Ovary (tissue), 7 donors: ENCODE measurements at regions not wholly inside any gene's neighbourhood (a gene's known extent, or its start where the extent isn't known, plus 50 kb on each side); places are given as distances from the start of the nearest gene placed in this dataset.

Source experiments
- DNase-seq, 5 donors: peaks; one replicate each; pipeline ENCODE4 v3.0.0-alpha.2; 2019 to 2020
- H3K27ac ChIP-seq, 2 donors: fragments of 200-600 bp; one replicate each; pipeline versions ENCODE4 v1.5.1 to v1.8.0; 2019 to 2022
- H3K27me3 ChIP-seq: fragments of 200-600 bp; one replicate; pipeline ENCODE4 v1.8.0; 2022
- H3K36me3 ChIP-seq: fragments of 200-600 bp; sonication (generic); one replicate; pipeline ENCODE4 v1.5.1; 2019
- H3K4me1 ChIP-seq: one replicate; pipeline ENCODE4 v1.8.1; 2013; ENCODE audit warnings: mild to moderate bottlenecking, moderate library complexity; ENCODE audit not compliant: insufficient read depth
- H3K4me3 ChIP-seq: fragments of 200-600 bp; sonication (generic); one replicate; pipeline ENCODE4 v1.5.1; 2017
- H3K9me3 ChIP-seq, 2 donors: fragments of 200-600 bp in 1 of 2; sonication (generic) in 1 of 2; one replicate each; pipeline versions ENCODE4 v1.5.1 to v1.8.1; 2013 to 2019; ENCODE audit warnings: mild to moderate bottlenecking in 1 of 2, moderate library complexity in 1 of 2
- CTCF ChIP-seq, 3 donors: fragments of 450-650 bp in 2 of 3; fragments of 200-600 bp in 1 of 3; IDR thresholded peaks; one replicate each; pipeline versions ENCODE4 v1.5.1 to v1.8.0; 2016 to 2022; ENCODE audit warnings: antibody characterized with exemption in 3 of 3, mild to moderate bottlenecking in 1 of 3
- EP300 ChIP-seq: sonication (generic); formaldehyde crosslinking; IDR thresholded peaks from one replicate; pipeline ENCODE4 v1.6.1; 2017; ENCODE audit warnings: antibody characterized with exemption
- POLR2A ChIP-seq: fragments of 450-650 bp; IDR thresholded peaks from one replicate; pipeline ENCODE4 v1.6.1; 2017; ENCODE audit warnings: antibody characterized with exemption, mild to moderate bottlenecking, moderate library complexity
- WGBS, 3 donors: extraction: QIAGEN DNeasy Blood & Tissue Kit in 1 of 3; methylation state at CpG; one replicate each; pipeline versions ENCODE4 v1.1.5 to v1.1.7; 2013 to 2017; 5-methylcytosine and 5-hydroxymethylcytosine counted together
- intact Hi-C, 4 donors: fragments of 100-400 bp; cut with DNase I; formaldehyde crosslinking; loops; one replicate each; pipeline versions ENCODE4 v1.11.0 to v1.15.1; 2022 to 2023
- donor health status: DM: no; HTN: no; CAD: no; lungs with moderate emphysema.
- donor health status: DM: no; HTN: no; CAD: no.
- donor health status: Bipolar disorder and iron deficiency.
- donor health status: DM: no; HTN: no; CAD: no.
- donor health status: DM: yes; HTN: yes; CAD: no.

- Histone ChIP-seq H3K27me3 (no peaks in the 10 kb centered on the region), H3K36me3 (no peaks in the 10 kb centered on the region), H3K4me3 (no peak overlapping the region), H3K9me3 (no peaks in the 10 kb centered on the region), H3K27ac (no peak overlapping the region), H3K4me1 (no peaks in the 10 kb centered on the region)
- TF ChIP-seq CTCF (IDR thresholded peaks at IDR 0.05) (no peak), POLR2A (no peak), EP300 (no peak)
- intact Hi-C loops = no loop called here
- no peak for DNase-seq
- whole genome bisulfite sequencing, 3 donors = 23 to 27% (median 24%) methylated on average over 3 of the region's 3 CpGs
Observed at GRCh38 chr16:22968931-22969330, 155.0 kb downstream of the HS3ST2 start.

GRCh38 chr16:22967521-22968095 is 153.6 kb downstream of the HS3ST2 start:
- DNase-seq = no peak
- intact Hi-C loops = loop anchor here in 1 of 4 donors (2.0 kb wide), 1 partner anchor 19 kb away; no protein-coding TSS in a partner anchor
- Histone ChIP-seq H3K27ac (no peak overlapping the region), H3K4me1 (no peaks in the 10 kb centered on the region), H3K9me3 (no peaks in the 10 kb centered on the region), H3K36me3 (no peaks in the 10 kb centered on the region), H3K27me3 (no peaks in the 10 kb centered on the region), H3K4me3 (no peak overlapping the region)
- WGBS, 3 donors = 40 to 48% (median 44%) methylated on average over 1 of the region's 1 CpG
- TF ChIP-seq CTCF (IDR thresholded peaks at IDR 0.05) (no peak), POLR2A (no peak), EP300 (no peak)
